ENCODE measurements at regions not wholly inside any gene's neighbourhood (a gene's known extent, or its start where the extent isn't known, plus 50 kb on each side); places are given as distances from the start of the nearest gene placed in this dataset.

- H3K27ac ChIP-seq (ENCODE audit: low read depth, low read length): no peak overlapping the region
- DNase-seq (ENCODE audit: low read depth, low spot score) (no peak), ATAC-seq (no peak)
- ChIA-PET CTCF (no interaction called here), RAD21 (ENCODE audit: low non-redundant PET in 1 of 2, low total read pairs in 2 of 2, uncharacterized antibody in 2 of 2, unreplicated experiment in 2 of 2) (no interaction called here), POLR2A (no interaction called here)
- intact Hi-C loops (cut with micrococcal nuclease): no loop called here
- H3K79me2 ChIP-seq (ENCODE audit: insufficient read depth, low read length): no peaks in the 10 kb centered on the region
- H3K4me2 ChIP-seq (ENCODE audit: low read length): no peak overlapping the region
- H3K27me3 ChIP-seq (ENCODE audit: insufficient read depth, low read length): no peaks in the 10 kb centered on the region
- no peak overlapping the region for H3K9ac ChIP-seq (ENCODE audit: low read length)
- peaks cover 1 to 6% of the 10 kb centered on the region in 2 experiments; a peak in 2 of 4 replicates for H3K9me3 ChIP-seq (ENCODE audit: control insufficient read depth in 1 of 2, insufficient read depth in 1 of 2, low read depth in 1 of 2, low read length in 2 of 2)
- H3K4me3 ChIP-seq (replicated peaks in 1 of 2; ENCODE audit: low read depth in 1 of 2, low read length in 2 of 2): no peak overlapping the region
- no peaks in the 10 kb centered on the region for H3K36me3 ChIP-seq (ENCODE audit: control insufficient read depth in 1 of 2, insufficient read depth in 2 of 2, low read length in 2 of 2)
- H3K4me1 ChIP-seq (ENCODE audit: control insufficient read depth in 1 of 2, insufficient read depth in 2 of 2, low read length in 2 of 2): no peaks in the 10 kb centered on the region
- no peak overlapping the region for H2AFZ ChIP-seq (ENCODE audit: low read depth, low read length, poor library complexity, severe bottlenecking)
- BruUV-seq (replicated peaks): no TSS peak
- no peak for TF ChIP-seq ZFX (IDR thresholded peaks at IDR 0.05)
- no peak for TF ChIP-seq POLR2A (IDR thresholded peaks at IDR 0.05; ENCODE audit: borderline replicate concordance, extremely low read depth, insufficient read depth, insufficient read length)
- no peaks in the 10 kb centered on the region for H3K9me2 ChIP-seq (ENCODE audit: insufficient read depth)
- H4K20me1 ChIP-seq (ENCODE audit: insufficient read depth): no peaks in the 10 kb centered on the region
Observed at GRCh38 chr16:26382586-26382985, 684.1 kb upstream of the C16orf82 start.

- Histone ChIP-seq H3K4me2 (ENCODE audit: low read length) (no peak overlapping the region), H4K20me1 (ENCODE audit: insufficient read depth) (no peaks in the 10 kb centered on the region), H3K79me2 (ENCODE audit: insufficient read depth, low read length) (no peaks in the 10 kb centered on the region), H2AFZ (ENCODE audit: low read depth, low read length, poor library complexity, severe bottlenecking) (no peak overlapping the region), H3K27ac (ENCODE audit: low read depth, low read length) (no peak overlapping the region), H3K36me3 (ENCODE audit: control insufficient read depth in 1 of 2, insufficient read depth in 2 of 2, low read length in 2 of 2) (no peaks in the 10 kb centered on the region), H3K27me3 (ENCODE audit: insufficient read depth, low read length) (no peaks in the 10 kb centered on the region), H3K4me3 (replicated peaks in 1 of 2; ENCODE audit: low read depth in 1 of 2, low read length in 2 of 2) (no peak overlapping the region), H3K9me2 (ENCODE audit: insufficient read depth) (no peaks in the 10 kb centered on the region), H3K9ac (ENCODE audit: low read length) (no peak overlapping the region), H3K4me1 (ENCODE audit: control insufficient read depth in 1 of 2, insufficient read depth in 2 of 2, low read length in 2 of 2) (no peaks in the 10 kb centered on the region), H3K9me3 (ENCODE audit: control insufficient read depth in 1 of 2, insufficient read depth in 1 of 2, low read depth in 1 of 2, low read length in 2 of 2) (peaks cover 0 to 11% of the 10 kb centered on the region in 2 experiments; a peak in 2 of 4 replicates)
- ChIA-PET POLR2A (no interaction called here), CTCF (no interaction called here), RAD21 (ENCODE audit: low non-redundant PET in 1 of 2, low total read pairs in 2 of 2, uncharacterized antibody in 2 of 2, unreplicated experiment in 2 of 2) (no interaction called here)
- ATAC-seq (no peak), DNase-seq (ENCODE audit: low read depth, low spot score) (no peak)
- TF ChIP-seq CTCF (IDR thresholded peaks at IDR 0.05 in 2 of 3, conservative IDR thresholded peaks at IDR 0.05 in 1 of 3; ENCODE audit: borderline replicate concordance in 1 of 3, insufficient read depth in 1 of 3, low read depth in 2 of 3, low read length in 2 of 3) (no peak), JUND (IDR thresholded peaks at IDR 0.05) (no peak), ZBTB33 (IDR thresholded peaks at IDR 0.05; ENCODE audit: extremely low read depth, insufficient replicate concordance, low read length) (no peak), ZFX (IDR thresholded peaks at IDR 0.05) (no peak), SIN3A (IDR thresholded peaks at IDR 0.05; ENCODE audit: low read depth) (no peak), FOSL1 (IDR thresholded peaks at IDR 0.05; ENCODE audit: low read depth) (no peak), TCF7L2 (IDR thresholded peaks at IDR 0.05; ENCODE audit: borderline replicate concordance, extremely low read depth, insufficient read depth, insufficient read length) (no peak), EZH2phosphoT487 (IDR thresholded peaks at IDR 0.05; ENCODE audit: borderline replicate concordance) (no peak), ZNF274 (IDR thresholded peaks at IDR 0.05; ENCODE audit: low read depth, low read length) (no peak), EZH2 (IDR thresholded peaks at IDR 0.05) (no peak), SP1 (IDR thresholded peaks at IDR 0.05; ENCODE audit: low read depth) (no peak), MAX (IDR thresholded peaks at IDR 0.05) (no peak), YY1 (IDR thresholded peaks at IDR 0.05; ENCODE audit: extremely low read depth, insufficient replicate concordance, low read depth, low read length) (no peak), ATF3 (IDR thresholded peaks at IDR 0.05) (no peak), ELF1 (IDR thresholded peaks at IDR 0.05; ENCODE audit: borderline replicate concordance, low read depth) (no peak)
- no TSS peak for BruUV-seq (replicated peaks)
- intact Hi-C loops (cut with micrococcal nuclease): no loop called here
Observed at GRCh38 chr16:26386096-26386495, 680.6 kb upstream of the C16orf82 start.
